GM12878 (cell line): ENCODE measurements at regions not wholly inside any gene's neighbourhood (a gene's known extent, or its start where the extent isn't known, plus 50 kb on each side); places are given as distances from the start of the nearest gene placed in this dataset.

Source experiments
- ATAC-seq: fragments of 200-7000 bp; cut with Tn5 transposase; 3 replicates; pipeline ENCODE4 v1.9.1; 2020; ENCODE audit warnings: mild to moderate bottlenecking, moderate library complexity
- BruUV-seq: library from RNA; stranded (reverse); fragments of 400-500 nt; replicated peaks from 2 replicates; lab custom pipeline; 2021; lab: Mats Ljungman, UMichigan
- CTCF ChIA-PET: fragments of 300-600 bp; sonication (Branson Sonifier 250); formaldehyde crosslinking; extraction: SDS; loops from one replicate; lab custom pipeline; 2021; ENCODE audit warnings: inconsistent platforms; lab: Yijun Ruan, JAX
- POLR2A ChIA-PET: fragments of 350-600 bp; formaldehyde crosslinking; extraction: SDS; loops from one replicate; lab custom pipeline; 2021; ENCODE audit warnings: inconsistent platforms; lab: Charles Lee
- RAD21 ChIA-PET: fragments of 300-600 bp; sonication (Branson Sonifier 250); formaldehyde crosslinking; loops from one replicate; lab custom pipeline; 2023; ENCODE audit warnings: antibody characterized with exemption; ENCODE audit not compliant: unreplicated experiment; lab: Charles Lee
- SMC1A ChIA-PET: fragments of 300-600 bp; sonication (Branson Sonifier 250); formaldehyde crosslinking; loops from one replicate; lab custom pipeline; 2023; ENCODE audit not compliant: unreplicated experiment, uncharacterized antibody; lab: Charles Lee
- DNase-seq: peaks from one replicate; pipeline ENCODE4 v3.0.0-alpha.2; 2011; ENCODE audit warnings: low read depth, low spot score
- FAIRE-seq: peaks from 3 replicates; lab custom pipeline; 2011; peaks lifted over from hg19 to GRCh38; lab: Jason Lieb, UNC
- H2AFZ ChIP-seq: 2 replicates; pipeline ENCODE4 v1.6.0; 2011; ENCODE audit warnings: low read depth, low read length, control low read depth; ENCODE audit not compliant: control insufficient read depth
- H3K27ac ChIP-seq: 2 replicates; pipeline ENCODE4 v1.5.1; 2011; ENCODE audit warnings: control low read depth; ENCODE audit not compliant: control insufficient read depth, insufficient read depth
- H3K27me3 ChIP-seq, 2 experiments: replicated peaks in 1 of 2; 2 replicates each; pipeline versions ENCODE4 v1.6.0 to v1.6.1; 2011; ENCODE audit warnings: low read length in 1 of 2; ENCODE audit not compliant: control insufficient read depth in 2 of 2, insufficient read depth in 2 of 2
- H3K36me3 ChIP-seq, 2 experiments: 2 replicates each; pipeline ENCODE4 v1.5.1; 2011; ENCODE audit warnings: low read length in 1 of 2; ENCODE audit not compliant: control insufficient read depth in 2 of 2, insufficient read depth in 2 of 2
- H3K4me1 ChIP-seq: 2 replicates; pipeline ENCODE4 v1.6.1; 2011; ENCODE audit warnings: mild to moderate bottlenecking, low read length, moderate library complexity, mixed read lengths; ENCODE audit not compliant: control insufficient read depth, insufficient read depth
- H3K4me2 ChIP-seq: 2 replicates; pipeline ENCODE4 v1.6.0; 2011; ENCODE audit warnings: control low read depth; ENCODE audit not compliant: control insufficient read depth, insufficient read depth
- H3K4me3 ChIP-seq: fragments of 200-600 bp; sonication (generic); 2 replicates; pipeline ENCODE4 v1.5.1; 2016
- H3K79me2 ChIP-seq: 2 replicates; pipeline ENCODE4 v1.6.0; 2011; ENCODE audit warnings: low read length; ENCODE audit not compliant: control insufficient read depth, insufficient read depth
- H3K9ac ChIP-seq: 2 replicates; pipeline ENCODE4 v1.8.0; 2011; ENCODE audit warnings: low read length, control low read depth, mixed read lengths; ENCODE audit not compliant: control insufficient read depth, insufficient read depth
- H3K9me3 ChIP-seq: replicated peaks from 3 replicates; pipeline ENCODE4 v1.5.1; 2011; ENCODE audit warnings: mild to moderate bottlenecking, low read length; ENCODE audit not compliant: control insufficient read depth, insufficient read depth
- H4K20me1 ChIP-seq: 2 replicates; pipeline ENCODE4 v1.6.0; 2011; ENCODE audit not compliant: control insufficient read depth, insufficient read depth
- CEBPZ ChIP-seq: fragments of 150-350 bp; IDR thresholded peaks from 2 replicates; pipeline ENCODE4 v1.6.1; 2016; ENCODE audit warnings: low read depth, low read length
- E2F8 ChIP-seq: fragments of 450-650 bp; IDR thresholded peaks from 2 replicates; pipeline ENCODE4 v1.6.1; 2018; ENCODE audit warnings: mild to moderate bottlenecking, low read depth, moderate library complexity; ENCODE audit not compliant: partially characterized antibody
- PBX3 ChIP-seq: IDR thresholded peaks from 2 replicates; pipeline ENCODE4 v1.6.1; 2011; ENCODE audit warnings: mild to moderate bottlenecking, low read depth, low read length, moderate library complexity; ENCODE audit not compliant: insufficient replicate concordance
- RFX5 ChIP-seq: IDR thresholded peaks from 2 replicates; pipeline ENCODE4 v1.6.1; 2011; ENCODE audit warnings: low read depth, low read length, improper control_type of control experiment
- SPI1 ChIP-seq: IDR thresholded peaks from 2 replicates; pipeline ENCODE4 v1.6.1; 2011; ENCODE audit warnings: low read depth, mild to moderate bottlenecking, low read length, moderate library complexity, borderline replicate concordance; ENCODE audit not compliant: insufficient read depth
- SRF ChIP-seq, 2 experiments: IDR thresholded peaks; 2 replicates each; pipeline ENCODE4 v1.6.1; 2011; ENCODE audit warnings: low read depth in 2 of 2, low read length in 2 of 2, mild to moderate bottlenecking in 1 of 2, moderate library complexity in 1 of 2
- SUPT20H ChIP-seq: IDR thresholded peaks from 2 replicates; pipeline ENCODE4 v1.6.1; 2011; ENCODE audit warnings: low read depth, mild to moderate bottlenecking, low read length, moderate library complexity, borderline replicate concordance; ENCODE audit not compliant: control insufficient read depth
- TBL1XR1 ChIP-seq: IDR thresholded peaks from 2 replicates; pipeline ENCODE4 v1.6.1; 2012; ENCODE audit warnings: low read depth, low read length, improper control_type of control experiment
- ZBTB40 ChIP-seq: fragments of 450-650 bp; IDR thresholded peaks from 2 replicates; pipeline ENCODE4 v1.6.1; 2016; ENCODE audit warnings: mild to moderate bottlenecking, moderate library complexity, borderline replicate concordance
- WGBS: methylation state at CpG from one replicate; pipeline ENCODE4 v1.1.6; 2016; ENCODE audit warnings: low lambda C conversion rate; ENCODE audit not compliant: insufficient replicate concordance, insufficient coverage; ENCODE audit errors: missing lambda C conversion rate; 5-methylcytosine and 5-hydroxymethylcytosine counted together
- in situ Hi-C: fragments of 300-500 bp; cut with MboI; formaldehyde crosslinking; loops from 9 replicates; pipeline ENCODE4 v1.14.3; 2018; ENCODE audit warnings: mixed read lengths
- intact Hi-C: fragments of 100-400 bp; cut with micrococcal nuclease; formaldehyde crosslinking; loops from one replicate; pipeline ENCODE4 v1.14.2; 2022; ENCODE audit not compliant: unreplicated experiment

- TF ChIP-seq ZBTB40 = no peak
- TF ChIP-seq TBL1XR1 = no peak
- TF ChIP-seq, all 136 proteins: peak for 0
These were observed 64.1 kb upstream of the RFLNA start (continued) for GRCh38 chr12:124230789-124231188.

- BruUV-seq = no TSS peak
- Histone ChIP-seq H3K79me2 (no peaks in the 10 kb centered on the region), H3K9ac (no peak overlapping the region), H3K36me3 (no peaks in the 10 kb centered on the region), H3K4me1 (no peaks in the 10 kb centered on the region), H4K20me1 (no peaks in the 10 kb centered on the region), H2AFZ (no peak overlapping the region), H3K27ac (no peak overlapping the region), H3K27me3 (no peaks in the 10 kb centered on the region), H3K4me3 (no peak overlapping the region), H3K9me3 (no peaks in the 10 kb centered on the region; the same call in 2 of the 3 replicates), H3K4me2 (no peak overlapping the region)
- no peak for ATAC-seq
- ChIA-PET POLR2A (no interaction called here), SMC1A (no interaction called here), RAD21 (no interaction called here), CTCF (no interaction called here)
- DNase-seq = no peak
- in situ Hi-C loops (no loop called here), intact Hi-C loops (no loop called here)
- FAIRE-seq = no peak
- 47% methylated on average over 19 of the region's 19 CpGs for WGBS
- TF ChIP-seq SPI1 = no peak
- TF ChIP-seq PBX3 = no peak
- no peak for TF ChIP-seq E2F8
- TF ChIP-seq CEBPZ = no peak
- TF ChIP-seq RFX5 = no peak
- TF ChIP-seq SUPT20H = no peak
- TF ChIP-seq SRF (IDR thresholded peaks at IDR 0.05; ENCODE audit: low read depth in 2 of 2, low read length in 2 of 2) = no peak
These were observed 62.8 kb upstream of the RFLNA start for GRCh38 chr12:124231980-124232653.
